Lower lobe of right lung (tissue), 2 donors: ENCODE measurements at regions not wholly inside any gene's neighbourhood (a gene's known extent, or its start where the extent isn't known, plus 50 kb on each side); places are given as distances from the start of the nearest gene placed in this dataset.

Source experiments
- ATAC-seq, 2 donors: fragments of 200-7000 bp; cut with Tn5 transposase; one replicate each; pipeline ENCODE4 v1.9.1; 2020 to 2022; ENCODE audit warnings: mild to moderate bottlenecking in 2 of 2, moderate library complexity in 2 of 2
- DNase-seq: peaks from one replicate; pipeline ENCODE4 v3.0.0-alpha.2; 2020
- H3K27ac ChIP-seq: fragments of 200-600 bp; one replicate; pipeline ENCODE4 v1.8.0; 2022
- H3K27me3 ChIP-seq: fragments of 200-600 bp; one replicate; pipeline ENCODE4 v1.8.0; 2022; ENCODE audit warnings: low read depth
- H3K36me3 ChIP-seq: fragments of 200-600 bp; one replicate; pipeline ENCODE4 v1.8.0; 2022; ENCODE audit warnings: mild to moderate bottlenecking
- H3K4me1 ChIP-seq: fragments of 200-600 bp; one replicate; pipeline ENCODE4 v1.8.0; 2022
- H3K4me3 ChIP-seq: fragments of 200-600 bp; one replicate; pipeline ENCODE4 v1.8.0; 2022; ENCODE audit warnings: mild to moderate bottlenecking
- H3K9me3 ChIP-seq: fragments of 200-600 bp; one replicate; pipeline ENCODE4 v1.8.0; 2022
- intact Hi-C: fragments of 100-400 bp; cut with DNase I; formaldehyde crosslinking; loops from one replicate; pipeline ENCODE4 v1.11.0; 2022
- TF ChIP-seq, protein P1 (sequence below): fragments of 200-600 bp; IDR thresholded peaks from one replicate; pipeline ENCODE4 v1.8.0; 2022; ENCODE audit warnings: antibody characterized with exemption, mild to moderate bottlenecking
- donor health status: DM: no; HTN: yes; CAD: no; lungs with severe emphysema.

GRCh38 chr18:56393870-56394269, 244.5 kb downstream of the TXNL1 start:
- Histone ChIP-seq H3K4me3 (no peak overlapping the region), H3K27ac (no peak overlapping the region), H3K4me1 (no peaks in the 10 kb centered on the region), H3K36me3 (no peaks in the 10 kb centered on the region), H3K9me3 (no peaks in the 10 kb centered on the region), H3K27me3 (no peaks in the 10 kb centered on the region)
- ATAC-seq (no peak), DNase-seq (no peak)
- intact Hi-C loops: no loop called here
- TF ChIP-seq, protein P1, sequence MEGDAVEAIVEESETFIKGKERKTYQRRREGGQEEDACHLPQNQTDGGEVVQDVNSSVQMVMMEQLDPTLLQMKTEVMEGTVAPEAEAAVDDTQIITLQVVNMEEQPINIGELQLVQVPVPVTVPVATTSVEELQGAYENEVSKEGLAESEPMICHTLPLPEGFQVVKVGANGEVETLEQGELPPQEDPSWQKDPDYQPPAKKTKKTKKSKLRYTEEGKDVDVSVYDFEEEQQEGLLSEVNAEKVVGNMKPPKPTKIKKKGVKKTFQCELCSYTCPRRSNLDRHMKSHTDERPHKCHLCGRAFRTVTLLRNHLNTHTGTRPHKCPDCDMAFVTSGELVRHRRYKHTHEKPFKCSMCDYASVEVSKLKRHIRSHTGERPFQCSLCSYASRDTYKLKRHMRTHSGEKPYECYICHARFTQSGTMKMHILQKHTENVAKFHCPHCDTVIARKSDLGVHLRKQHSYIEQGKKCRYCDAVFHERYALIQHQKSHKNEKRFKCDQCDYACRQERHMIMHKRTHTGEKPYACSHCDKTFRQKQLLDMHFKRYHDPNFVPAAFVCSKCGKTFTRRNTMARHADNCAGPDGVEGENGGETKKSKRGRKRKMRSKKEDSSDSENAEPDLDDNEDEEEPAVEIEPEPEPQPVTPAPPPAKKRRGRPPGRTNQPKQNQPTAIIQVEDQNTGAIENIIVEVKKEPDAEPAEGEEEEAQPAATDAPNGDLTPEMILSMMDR: no peak

- no peak for ATAC-seq
- intact Hi-C loops: no loop called here
- H3K4me1 ChIP-seq: no peaks in the 10 kb centered on the region
These were observed 246.3 kb downstream of the TXNL1 start for GRCh38 chr18:56391931-56392590.

DNA sequence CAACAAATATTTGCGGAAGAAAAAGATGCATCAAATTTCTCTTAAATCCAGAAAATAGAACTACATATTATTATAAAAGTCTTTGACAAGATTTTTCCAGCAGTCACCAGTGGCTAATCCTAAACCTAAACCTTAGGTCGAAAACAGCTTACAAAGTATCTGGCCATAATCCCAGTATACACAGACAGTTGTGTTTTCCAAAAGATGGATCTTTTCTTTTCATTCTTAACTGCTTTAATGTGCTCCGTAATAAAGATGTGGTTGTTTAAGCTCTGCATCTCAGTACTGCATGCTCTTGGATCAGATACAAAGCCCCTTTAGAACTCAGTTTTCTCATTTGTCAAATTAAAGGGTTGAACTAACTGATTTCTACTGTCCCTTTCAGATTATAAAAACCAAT, 247.8 kb downstream of the TXNL1 start:
- DNase-seq: no peak
- H3K4me1 ChIP-seq: no peaks in the 10 kb centered on the region
- TF ChIP-seq, protein P1: no peak

More at GRCh38 chr18:56391931-56392590, 246.3 kb downstream of the TXNL1 start:
- DNase-seq: no peak
- H3K27me3 ChIP-seq: no peaks in the 10 kb centered on the region
- H3K27ac ChIP-seq: no peak overlapping the region
- no peak overlapping the region for H3K4me3 ChIP-seq
- H3K9me3 ChIP-seq: no peaks in the 10 kb centered on the region
- no peaks in the 10 kb centered on the region for H3K36me3 ChIP-seq
- TF ChIP-seq, protein P1: no peak

GRCh38 chr18:56389190-56389589, 249.2 kb downstream of the TXNL1 start:
- Histone ChIP-seq H3K4me1 (no peaks in the 10 kb centered on the region), H3K4me3 (no peak overlapping the region), H3K27me3 (no peaks in the 10 kb centered on the region), H3K36me3 (no peaks in the 10 kb centered on the region), H3K9me3 (no peaks in the 10 kb centered on the region), H3K27ac (no peak overlapping the region)
- intact Hi-C loops: no loop called here
- DNase-seq (no peak), ATAC-seq (no peak)
- TF ChIP-seq, protein P1: no peak

More for the DNA sequence above, 247.8 kb downstream of the TXNL1 start:
- ATAC-seq: no peak
- intact Hi-C loops: no loop called here
- Histone ChIP-seq H3K36me3 (no peaks in the 10 kb centered on the region), H3K4me3 (no peak overlapping the region), H3K27me3 (no peaks in the 10 kb centered on the region), H3K27ac (no peak overlapping the region), H3K9me3 (no peaks in the 10 kb centered on the region)

- Histone ChIP-seq H3K9me3 (no peaks in the 10 kb centered on the region), H3K36me3 (no peaks in the 10 kb centered on the region), H3K4me1 (no peaks in the 10 kb centered on the region), H3K27me3 (no peaks in the 10 kb centered on the region), H3K4me3 (no peak overlapping the region), H3K27ac (no peak overlapping the region)
- ATAC-seq (peak in 1 of 2 donors; percentile 49), DNase-seq (no peak)
- TF ChIP-seq, protein P1: no peak
- intact Hi-C loops: no loop called here
These were observed 249.8 kb downstream of the TXNL1 start for GRCh38 chr18:56388571-56388970.
